Cardiac muscle cell (in vitro differentiated cells and primary cell): ENCODE measurements at regions not wholly inside any gene's neighbourhood (a gene's known extent, or its start where the extent isn't known, plus 50 kb on each side); places are given as distances from the start of the nearest gene placed in this dataset.

Experiments used
- DNase-seq, 2 donors: peaks; one replicate each; pipeline versions ENCODE4 v3.0.0 to v3.0.0-alpha.2; 2010 to 2017; ENCODE audit warnings: low read depth in 1 of 2, low spot score in 1 of 2
- H3K27ac ChIP-seq: fragments of 200-600 bp; sonication (generic); 2 replicates; pipeline ENCODE4 v1.5.1; 2016
- H3K27me3 ChIP-seq: fragments of 200-600 bp; sonication (generic); 2 replicates; pipeline ENCODE4 v1.6.0; 2016; ENCODE audit warnings: control low read depth
- H3K36me3 ChIP-seq: fragments of 200-600 bp; sonication (generic); 2 replicates; pipeline ENCODE4 v1.5.1; 2016; ENCODE audit warnings: control low read depth
- H3K4me1 ChIP-seq: fragments of 200-600 bp; sonication (generic); 2 replicates; pipeline ENCODE4 v1.8.1; 2017; ENCODE audit warnings: low read depth, mild to moderate bottlenecking, mixed run types
- H3K4me3 ChIP-seq: fragments of 200-600 bp; sonication (generic); 2 replicates; pipeline ENCODE4 v1.5.1; 2016; ENCODE audit warnings: mild to moderate bottlenecking
- H3K9me3 ChIP-seq: fragments of 200-600 bp; sonication (generic); 2 replicates; pipeline ENCODE4 v1.5.1; 2017; ENCODE audit warnings: low read depth, mild to moderate bottlenecking, control low read depth
- TF ChIP-seq, protein P1 (sequence below): IDR thresholded peaks from 2 replicates; pipeline ENCODE4 v1.5.1; 2012; ENCODE audit warnings: low read depth, mild to moderate bottlenecking, low read length

DNA sequence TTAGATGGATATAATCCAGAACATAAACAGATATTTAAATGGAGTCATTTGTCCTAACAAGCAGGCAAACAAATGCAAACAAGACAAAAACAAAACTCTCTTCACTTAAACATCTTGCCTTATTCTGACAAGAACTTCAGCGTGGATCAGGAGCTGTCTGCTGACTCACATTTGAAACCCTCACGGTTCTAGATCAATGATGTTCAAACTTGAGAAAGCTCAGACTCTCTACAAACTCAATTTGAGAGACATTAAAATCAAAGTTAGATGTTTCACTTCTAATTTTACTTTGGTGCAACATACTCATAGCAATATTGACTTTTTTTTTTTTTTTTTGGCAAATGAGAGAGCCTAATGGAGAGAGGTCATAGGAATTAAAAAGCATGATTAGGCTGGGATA lies 362.8 kb upstream of the SLC14A2 start:
- TF ChIP-seq, protein P1, sequence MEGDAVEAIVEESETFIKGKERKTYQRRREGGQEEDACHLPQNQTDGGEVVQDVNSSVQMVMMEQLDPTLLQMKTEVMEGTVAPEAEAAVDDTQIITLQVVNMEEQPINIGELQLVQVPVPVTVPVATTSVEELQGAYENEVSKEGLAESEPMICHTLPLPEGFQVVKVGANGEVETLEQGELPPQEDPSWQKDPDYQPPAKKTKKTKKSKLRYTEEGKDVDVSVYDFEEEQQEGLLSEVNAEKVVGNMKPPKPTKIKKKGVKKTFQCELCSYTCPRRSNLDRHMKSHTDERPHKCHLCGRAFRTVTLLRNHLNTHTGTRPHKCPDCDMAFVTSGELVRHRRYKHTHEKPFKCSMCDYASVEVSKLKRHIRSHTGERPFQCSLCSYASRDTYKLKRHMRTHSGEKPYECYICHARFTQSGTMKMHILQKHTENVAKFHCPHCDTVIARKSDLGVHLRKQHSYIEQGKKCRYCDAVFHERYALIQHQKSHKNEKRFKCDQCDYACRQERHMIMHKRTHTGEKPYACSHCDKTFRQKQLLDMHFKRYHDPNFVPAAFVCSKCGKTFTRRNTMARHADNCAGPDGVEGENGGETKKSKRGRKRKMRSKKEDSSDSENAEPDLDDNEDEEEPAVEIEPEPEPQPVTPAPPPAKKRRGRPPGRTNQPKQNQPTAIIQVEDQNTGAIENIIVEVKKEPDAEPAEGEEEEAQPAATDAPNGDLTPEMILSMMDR, result no peak
- no peak for DNase-seq
- Histone ChIP-seq H3K4me1 (peaks cover 21% of the 10 kb centered on the region), H3K9me3 (no peaks in the 10 kb centered on the region), H3K27me3 (no peaks in the 10 kb centered on the region), H3K36me3 (no peaks in the 10 kb centered on the region), H3K4me3 (no peak overlapping the region), H3K27ac (no peak overlapping the region)

DNA sequence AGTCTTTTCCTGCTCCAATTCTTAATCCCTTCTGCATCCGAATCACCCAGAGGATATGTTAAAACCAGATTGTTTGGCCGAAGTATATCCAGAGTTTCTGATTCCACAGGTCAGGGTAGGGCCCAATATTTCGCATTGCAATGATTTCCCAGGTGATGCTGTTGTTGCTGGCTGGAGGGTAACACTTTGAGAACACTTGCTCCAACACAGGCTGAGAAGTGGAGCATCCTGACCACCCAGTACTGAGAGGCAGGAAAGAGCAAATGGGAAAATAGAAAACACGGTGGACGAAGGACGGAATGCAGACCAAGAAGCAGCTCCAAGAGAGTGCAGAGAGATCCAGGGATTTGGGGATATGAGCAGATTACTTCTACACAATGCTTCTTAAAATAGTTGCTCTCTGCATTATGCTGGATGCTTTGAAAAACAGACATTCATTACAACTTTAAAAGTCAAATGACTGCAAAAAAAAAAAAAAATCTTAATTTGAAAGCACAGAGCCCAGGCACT lies 362.2 kb upstream of the SLC14A2 start:
- H3K4me1 ChIP-seq, result peaks cover 14% of the 10 kb centered on the region
- H3K36me3 ChIP-seq, result no peaks in the 10 kb centered on the region
- H3K4me3 ChIP-seq, result no peak overlapping the region
- H3K27me3 ChIP-seq, result no peaks in the 10 kb centered on the region
- no peak for DNase-seq
- no peak overlapping the region for H3K27ac ChIP-seq
- no peaks in the 10 kb centered on the region for H3K9me3 ChIP-seq
- TF ChIP-seq, protein P1, result no peak

DNA sequence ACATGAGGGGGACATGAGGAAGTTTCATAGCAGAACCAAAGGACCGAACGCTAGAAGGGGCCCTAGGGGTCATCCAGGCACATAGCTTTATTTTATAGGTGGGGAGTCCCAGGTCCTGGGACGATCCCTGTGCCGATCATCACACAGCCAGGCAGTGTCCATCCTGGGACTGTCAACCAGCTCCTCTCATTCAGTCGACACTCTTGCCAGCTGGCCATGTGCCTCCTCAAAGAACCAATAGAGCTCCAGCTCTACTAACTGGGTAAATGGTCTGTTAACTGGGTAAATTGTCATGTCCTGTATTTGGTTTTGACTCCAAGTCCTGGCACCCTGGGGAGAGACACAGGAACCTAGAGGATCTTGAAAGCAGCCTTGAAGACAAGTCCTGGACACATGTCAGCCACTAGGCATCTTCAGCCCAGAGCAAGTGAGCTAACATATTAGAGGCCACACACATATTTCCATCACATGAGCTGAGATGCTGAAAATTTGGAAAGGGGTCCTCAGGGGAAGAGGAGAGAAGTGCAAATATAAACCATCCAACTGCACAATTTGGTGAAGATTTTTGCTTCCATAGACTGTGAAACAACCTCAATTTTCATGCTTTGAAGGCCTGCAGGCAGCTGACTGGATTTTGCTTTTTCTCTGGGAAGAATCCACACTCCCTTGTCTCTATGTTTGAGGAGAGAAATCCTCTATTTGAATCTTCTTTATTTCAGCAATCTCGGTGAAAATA lies 361.1 kb upstream of the SLC14A2 start:
- peaks cover 4% of the 10 kb centered on the region for H3K4me1 ChIP-seq
- no peak overlapping the region for H3K4me3 ChIP-seq
- H3K27me3 ChIP-seq, result no peaks in the 10 kb centered on the region
- no peaks in the 10 kb centered on the region for H3K9me3 ChIP-seq
- H3K27ac ChIP-seq, result no peak overlapping the region
- TF ChIP-seq, protein P1, result no peak
- no peaks in the 10 kb centered on the region for H3K36me3 ChIP-seq
- DNase-seq, result no peak

DNA sequence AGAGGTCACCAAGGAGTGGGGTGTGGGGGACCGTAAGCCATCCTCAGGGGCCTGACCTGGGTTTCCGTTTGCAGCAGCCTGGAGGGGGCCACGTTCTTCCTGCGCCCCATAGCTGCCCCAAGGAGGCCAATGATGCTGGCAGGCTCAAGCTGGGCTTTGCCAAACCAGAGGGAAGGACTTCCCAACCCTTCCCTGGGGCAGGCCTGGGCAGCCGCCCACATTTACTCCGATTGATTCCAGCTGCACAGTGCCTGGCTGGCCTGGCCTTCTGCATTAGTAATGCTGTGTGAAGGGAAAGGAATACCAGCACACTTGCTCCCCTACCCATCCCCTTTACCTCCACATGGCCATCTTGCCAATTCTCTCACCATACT lies 360.6 kb upstream of the SLC14A2 start:
- Histone ChIP-seq H3K36me3 (no peaks in the 10 kb centered on the region), H3K4me3 (no peak overlapping the region), H3K27me3 (no peaks in the 10 kb centered on the region), H3K4me1 (no peaks in the 10 kb centered on the region), H3K9me3 (no peaks in the 10 kb centered on the region), H3K27ac (no peak overlapping the region)
- TF ChIP-seq, protein P1, result no peak
- DNase-seq, result peak in 1 of 2 donors; percentile 46

DNA sequence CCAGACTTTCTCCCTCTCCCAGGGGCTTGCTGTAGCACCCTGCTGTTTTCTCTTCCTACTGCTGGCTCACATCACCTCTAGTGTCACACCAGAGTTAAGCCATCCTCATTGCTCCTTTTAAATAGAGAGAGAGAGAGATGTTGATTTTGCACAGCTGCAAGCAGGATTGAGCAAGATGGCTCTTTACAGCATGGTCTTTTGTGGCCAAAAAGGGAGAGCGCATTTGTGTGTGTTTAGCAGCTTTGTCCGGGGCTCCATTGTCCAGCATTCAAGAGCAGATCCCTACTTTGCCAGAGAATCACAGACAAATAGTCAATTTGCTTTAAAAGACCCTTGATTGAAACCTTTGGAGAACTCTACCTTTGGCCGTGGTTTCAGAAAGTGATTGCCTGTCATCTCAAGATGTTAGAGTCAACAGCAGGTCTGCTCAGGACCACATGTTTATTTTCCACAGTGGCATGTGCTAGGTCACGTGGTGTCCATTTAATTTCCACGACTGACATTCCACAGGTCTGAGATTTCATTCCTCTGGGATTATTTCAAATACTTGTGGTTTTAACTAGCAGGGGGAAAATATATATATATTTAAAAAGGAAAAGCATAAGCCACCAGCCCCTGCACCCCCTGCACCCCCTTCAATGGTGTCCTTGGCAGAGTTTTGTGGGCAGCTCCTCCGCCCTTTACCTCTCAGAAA lies 359.9 kb upstream of the SLC14A2 start:
- no peaks in the 10 kb centered on the region for H3K4me1 ChIP-seq
- peak in 1 of 2 donors; percentile 91 for DNase-seq
- no peaks in the 10 kb centered on the region for H3K27me3 ChIP-seq
- no peaks in the 10 kb centered on the region for H3K36me3 ChIP-seq
- no peak overlapping the region for H3K4me3 ChIP-seq
- TF ChIP-seq, protein P1, result no peak
- H3K27ac ChIP-seq, result no peak overlapping the region
- no peaks in the 10 kb centered on the region for H3K9me3 ChIP-seq
